Activated CD4-positive, alpha-beta T cell treated with anti-CD3 and anti-CD28 coated beads, Interleukin-2, Interleukin-4, amounts not matched to agents 100 ng/mL and 50 ng/mL, durations not matched to agents 16 hours and 8 hours (primary cell): ENCODE measurements at regions not wholly inside any gene's neighbourhood (a gene's known extent, or its start where the extent isn't known, plus 50 kb on each side); places are given as distances from the start of the nearest gene placed in this dataset.
"Not testable (repeated sequence)": the region's sequence is repeated elsewhere in the genome, so short reads cannot be mapped to it uniquely, and the experiment has no call there.

Source experiments
- DNase-seq: peaks from one replicate; pipeline ENCODE4 v3.0.0-alpha.2; 2020; ENCODE audit warnings: low spot score

- DNase-seq, result no peak
These were observed 584.1 kb downstream of the TFAP2A start for GRCh38 chr6:9830808-9831207.

DNA sequence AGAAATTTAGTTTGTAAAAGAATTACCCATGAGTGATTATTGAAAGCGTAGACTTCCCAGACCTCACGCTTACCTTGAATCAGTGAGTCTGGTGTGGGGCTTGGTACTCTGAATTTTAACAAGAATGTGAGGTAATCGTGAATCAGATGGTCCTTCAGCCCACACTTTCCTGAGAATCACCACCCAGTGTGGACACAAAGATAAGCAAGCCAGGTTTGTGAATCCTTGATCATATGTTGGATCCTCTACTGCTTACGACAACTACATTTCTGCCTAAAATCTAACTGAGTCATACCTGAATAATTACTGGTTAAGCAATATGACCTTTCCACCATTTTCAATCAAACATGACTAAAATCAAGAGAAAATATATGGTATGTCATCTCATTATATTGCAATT is 589.3 kb downstream of the TFAP2A start:
- no peak for DNase-seq

DNA sequence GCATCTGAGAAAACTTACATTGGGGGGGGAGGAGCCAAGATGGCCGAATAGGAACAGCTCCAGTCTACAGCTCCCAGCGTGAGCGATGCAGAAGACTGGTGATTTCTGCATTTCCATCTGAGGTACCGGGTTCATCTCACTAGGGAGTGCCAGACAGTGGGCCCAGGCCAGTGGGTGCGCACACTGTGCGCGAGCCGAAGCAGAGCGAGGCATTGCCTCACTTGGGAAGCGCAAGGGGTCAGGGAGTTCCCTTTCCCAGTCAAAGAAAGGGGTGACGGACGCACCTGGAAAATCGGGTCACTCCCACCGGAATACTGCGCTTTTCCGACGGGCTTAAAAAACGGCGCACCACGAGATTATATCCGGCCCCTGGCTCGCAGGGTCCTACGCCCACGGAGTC is 604.1 kb downstream of the TFAP2A start:
- not testable (repeated sequence) for DNase-seq

DNA sequence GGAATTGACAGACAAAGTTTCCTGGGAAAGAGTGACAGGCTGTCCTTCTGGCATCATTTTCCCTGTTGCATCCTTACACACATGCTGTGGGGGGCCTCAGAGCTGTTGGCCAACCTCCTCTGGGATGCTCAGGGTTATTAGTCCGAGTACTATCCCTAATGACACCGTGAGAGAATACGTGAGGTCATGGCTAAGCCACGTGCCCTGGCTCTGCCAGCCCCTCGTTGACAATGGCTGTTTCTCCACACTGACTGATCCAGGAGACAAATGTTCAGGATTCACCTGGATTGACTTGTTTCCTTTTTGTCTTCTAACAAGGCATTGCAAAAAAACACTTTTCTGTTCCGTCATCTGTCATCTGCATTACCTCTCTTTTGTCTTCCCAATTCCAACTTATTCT is 604.6 kb downstream of the TFAP2A start:
- DNase-seq, result no peak

DNA sequence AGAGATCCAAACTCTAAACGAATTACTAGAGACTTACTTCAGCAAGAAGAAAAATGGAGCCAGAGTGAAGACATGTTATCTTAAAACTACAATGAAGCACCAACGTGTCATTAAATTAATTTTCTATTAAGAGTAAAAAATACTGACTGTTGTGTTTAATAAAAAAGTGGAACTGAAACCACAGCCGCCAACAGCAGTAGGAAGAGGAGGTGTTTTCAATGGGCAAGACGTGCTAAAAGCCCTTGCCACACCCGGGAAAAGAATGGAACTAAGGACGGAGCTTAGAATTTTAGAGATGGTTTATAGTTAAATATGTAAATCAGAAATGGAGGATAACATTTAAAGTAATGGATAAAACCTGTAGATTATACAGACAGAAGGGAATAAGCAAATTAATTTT is 608.7 kb downstream of the TFAP2A start:
- DNase-seq, result no peak

DNA sequence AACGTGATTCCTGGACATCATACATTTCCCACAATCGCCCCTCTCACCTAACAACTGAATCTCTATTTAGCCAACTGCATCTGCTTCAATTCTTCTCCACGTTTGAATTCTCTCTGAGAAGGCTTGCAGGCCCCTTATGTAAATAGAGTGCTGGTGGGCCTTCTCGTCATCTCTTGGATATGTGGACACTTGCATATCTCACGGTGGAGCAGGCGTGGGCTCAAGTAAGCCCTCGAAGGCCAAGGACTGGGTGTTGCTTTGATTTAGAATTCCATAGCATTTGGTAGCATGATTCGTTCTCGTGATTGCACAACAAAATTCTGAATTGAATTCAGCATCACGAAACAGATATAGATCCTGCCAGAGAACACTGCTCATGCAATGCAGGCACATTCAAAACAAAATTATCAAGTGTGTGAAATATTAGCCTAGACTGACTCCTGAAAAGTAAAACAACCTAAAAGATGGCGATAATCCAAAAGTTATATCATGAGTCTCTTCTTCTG is 613.6 kb downstream of the TFAP2A start:
- no peak for DNase-seq

DNA sequence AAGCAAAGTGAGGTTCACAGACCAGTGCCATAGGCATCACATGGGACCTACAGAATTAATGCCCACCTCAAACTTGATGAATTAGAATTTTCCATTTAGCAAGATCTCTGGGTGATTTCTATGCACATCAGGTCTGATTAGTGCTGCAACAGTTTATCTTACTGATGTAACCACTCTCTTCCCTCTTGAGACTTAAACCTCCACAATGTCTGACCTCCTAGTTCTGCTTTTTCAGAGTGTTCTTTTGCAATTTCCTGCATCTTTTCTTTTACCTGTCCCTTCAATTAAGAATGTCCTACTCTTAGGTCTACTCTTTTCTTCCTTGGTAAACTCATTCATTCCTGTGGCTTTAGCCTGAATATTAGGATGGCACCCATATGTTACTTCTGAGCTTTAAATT is 615.3 kb downstream of the TFAP2A start:
- DNase-seq, result no peak

- DNase-seq, result no peak
These were observed 618.0 kb downstream of the TFAP2A start for GRCh38 chr6:9796827-9797226.

- no peak for DNase-seq
These were observed 619.0 kb downstream of the TFAP2A start for GRCh38 chr6:9795880-9796279.

DNA sequence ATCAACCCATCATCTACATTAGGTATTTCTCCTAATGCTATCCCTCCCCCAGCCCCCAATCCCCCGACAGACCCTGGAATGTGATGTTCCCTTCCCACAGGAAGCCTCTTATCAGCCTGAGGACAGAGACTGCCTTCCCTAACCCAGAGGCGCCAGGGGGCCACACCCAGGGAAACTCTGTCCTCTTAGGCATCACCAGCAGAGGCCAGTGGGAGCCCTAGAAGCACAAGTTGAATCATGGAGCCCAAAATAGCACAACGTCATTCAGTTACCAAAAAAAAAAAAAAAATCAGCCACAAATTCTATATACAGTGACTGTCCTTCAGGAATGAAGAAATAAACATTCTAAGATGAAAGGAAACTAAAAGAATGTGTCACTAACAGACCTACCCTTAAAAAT is 625.7 kb downstream of the TFAP2A start:
- DNase-seq, result no peak

GRCh38 chr6:9784786-9785185 is 630.1 kb downstream of the TFAP2A start:
- no peak for DNase-seq

- no peak for DNase-seq
These were observed 631.3 kb downstream of the TFAP2A start for GRCh38 chr6:9783567-9783966.

- no peak for DNase-seq
These were observed 648.5 kb downstream of the TFAP2A start for GRCh38 chr6:9766240-9766915.

DNA sequence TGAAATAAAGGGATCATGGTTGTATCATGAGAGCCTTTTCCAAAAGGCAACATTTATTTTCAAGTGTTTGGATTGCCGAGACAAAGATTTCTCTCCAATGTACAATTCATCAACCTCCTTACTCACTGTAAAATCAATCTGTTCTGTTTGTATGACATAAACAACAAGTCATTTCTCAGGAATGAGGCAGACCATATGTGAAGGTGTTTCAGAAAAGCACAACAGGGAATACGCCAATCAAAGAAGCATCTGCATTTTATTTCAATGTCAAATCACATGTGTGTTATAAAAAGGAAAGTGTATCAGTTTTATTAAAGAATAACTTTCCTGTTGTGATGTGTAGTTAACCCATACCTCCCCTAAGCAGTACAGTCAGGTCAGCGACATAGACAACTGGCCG is 653.7 kb downstream of the TFAP2A start:
- no peak for DNase-seq

DNA sequence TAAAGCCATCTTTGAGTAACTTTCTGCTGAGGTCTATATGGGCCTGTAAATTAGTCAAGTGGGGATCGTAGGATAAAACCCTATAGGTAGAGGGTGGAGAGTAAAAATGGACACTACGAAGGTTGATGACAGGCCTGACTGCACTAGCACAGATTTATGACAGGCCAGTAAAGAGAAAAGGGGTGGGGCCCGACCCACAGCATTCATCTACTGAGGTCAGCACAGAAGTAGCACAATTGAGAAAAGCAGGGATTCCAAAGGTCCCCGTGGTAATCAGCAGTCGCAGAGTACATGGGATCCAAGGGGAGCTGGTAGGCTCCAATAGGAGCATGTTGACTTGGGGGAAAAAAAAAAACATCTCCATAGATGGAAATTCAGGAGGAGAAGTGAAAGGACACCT is 660.4 kb downstream of the TFAP2A start:
- no peak for DNase-seq

GRCh38 chr6:9745966-9746365 is 668.9 kb downstream of the TFAP2A start:
- no peak for DNase-seq

DNA sequence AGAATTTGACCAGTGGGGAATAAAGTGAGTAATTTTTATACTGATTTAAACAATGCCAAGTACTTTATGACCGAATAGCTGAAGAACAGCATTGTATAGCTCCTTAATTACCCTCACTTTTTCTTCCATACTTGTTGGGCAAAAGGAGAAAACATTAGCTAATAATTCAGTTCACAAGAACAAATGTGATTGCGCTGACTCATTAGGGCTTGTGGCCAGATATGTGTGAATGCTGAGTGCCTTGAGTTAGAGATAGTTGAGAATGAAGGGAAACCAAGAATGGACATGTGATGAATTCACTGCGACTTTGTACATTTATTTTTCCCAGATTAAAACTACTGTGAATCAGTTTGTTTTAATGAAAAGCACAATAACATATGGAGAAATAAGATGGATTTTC is 669.4 kb downstream of the TFAP2A start:
- DNase-seq, result no peak

DNA sequence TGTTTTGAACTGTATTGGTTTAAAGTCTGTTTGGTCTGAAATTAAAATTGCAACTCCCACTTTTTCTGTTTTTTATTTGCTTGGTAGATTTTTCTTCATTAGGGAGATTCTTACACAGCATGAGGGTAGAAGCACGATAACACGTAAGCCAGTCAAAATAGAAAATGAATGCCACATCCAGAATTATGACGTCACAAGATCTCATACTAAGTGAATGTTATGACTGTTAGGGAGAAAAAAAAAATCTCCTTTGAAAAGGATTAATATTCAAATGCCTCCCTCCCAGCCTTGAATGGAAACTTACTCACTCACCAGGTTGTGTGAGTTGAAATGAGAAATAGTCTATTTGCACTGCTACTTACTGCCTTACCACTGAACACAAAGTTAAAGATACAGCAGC is 670.8 kb downstream of the TFAP2A start:
- no peak for DNase-seq

- no peak for DNase-seq
These were observed 682.8 kb downstream of the TFAP2A start for GRCh38 chr6:9732056-9732455.

DNA sequence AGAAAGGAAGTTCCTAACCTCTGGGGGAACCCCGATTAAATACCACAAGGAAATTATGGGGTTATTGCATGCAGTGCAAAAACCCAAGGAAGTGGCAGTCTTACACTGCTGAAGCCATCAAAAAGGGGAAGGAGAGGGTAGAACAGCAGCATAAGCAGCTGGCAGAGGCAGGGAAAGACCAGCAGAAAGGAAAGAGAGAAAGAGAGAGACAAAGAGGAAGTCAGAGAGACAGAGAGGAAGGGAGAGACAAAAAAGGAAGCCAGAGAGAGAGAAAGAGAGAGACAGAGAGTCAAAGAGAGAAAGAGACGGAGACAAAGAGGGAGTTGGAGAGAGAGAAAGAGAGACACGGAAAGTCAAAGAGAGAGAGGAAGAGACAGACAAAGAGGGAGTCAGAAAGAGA is 689.1 kb downstream of the TFAP2A start:
- not testable (repeated sequence) for DNase-seq

- DNase-seq, result no peak
These were observed 697.3 kb downstream of the TFAP2A start for GRCh38 chr6:9717568-9717967.

GRCh38 chr6:9711365-9711764 is 703.5 kb downstream of the TFAP2A start:
- DNase-seq, result no peak

- no peak for DNase-seq
These were observed 704.3 kb downstream of the TFAP2A start for GRCh38 chr6:9710574-9710973.

DNA sequence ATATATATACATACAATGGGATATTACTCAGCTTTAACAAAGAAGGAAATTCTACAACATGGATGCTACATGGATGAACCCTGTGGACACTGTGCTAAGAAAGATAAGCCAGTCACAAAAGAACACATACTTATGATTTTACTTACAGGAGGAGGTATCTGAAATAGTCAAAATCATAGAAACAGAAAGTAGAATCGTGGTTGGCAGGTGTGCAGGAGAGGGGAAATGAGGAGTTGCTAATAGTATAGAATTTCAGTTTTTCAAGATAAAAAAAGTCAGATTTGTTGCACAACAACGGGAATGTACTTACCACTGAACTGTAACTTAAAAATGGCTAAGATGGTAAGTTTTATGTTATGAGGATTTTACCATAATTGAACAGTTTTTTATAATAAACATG is 706.3 kb downstream of the TFAP2A start:
- DNase-seq, result no peak
